ENCODE measurements at regions not wholly inside any gene's neighbourhood (a gene's known extent, or its start where the extent isn't known, plus 50 kb on each side); places are given as distances from the start of the nearest gene placed in this dataset.

GRCh38 chr14:85466678-85467077 is 63.3 kb upstream of the FLRT2 start:
- TF ChIP-seq CTCF (tag by site-specific recombination; IDR thresholded peaks at IDR 0.05), result no peak
- TF ChIP-seq ZNF202 (tag by site-specific recombination; IDR thresholded peaks at IDR 0.05; ENCODE audit: borderline replicate concordance), result no peak
- TF ChIP-seq WT1 (tag by site-specific recombination; IDR thresholded peaks at IDR 0.05), result no peak
- no peak for TF ChIP-seq ZFP3 (tag by site-specific recombination; IDR thresholded peaks at IDR 0.05; ENCODE audit: low read depth)
